NCI-H446 (cell line): ENCODE measurements at regions not wholly inside any gene's neighbourhood (a gene's known extent, or its start where the extent isn't known, plus 50 kb on each side); places are given as distances from the start of the nearest gene placed in this dataset.
"Not testable (repeated sequence)": the region's sequence is repeated elsewhere in the genome, so short reads cannot be mapped to it uniquely, and the experiment has no call there.

Source experiments
- DNase-seq, 2 experiments: peaks; one replicate each; lab custom pipeline; 2025; lab: John Stamatoyannopoulos, UW

DNA sequence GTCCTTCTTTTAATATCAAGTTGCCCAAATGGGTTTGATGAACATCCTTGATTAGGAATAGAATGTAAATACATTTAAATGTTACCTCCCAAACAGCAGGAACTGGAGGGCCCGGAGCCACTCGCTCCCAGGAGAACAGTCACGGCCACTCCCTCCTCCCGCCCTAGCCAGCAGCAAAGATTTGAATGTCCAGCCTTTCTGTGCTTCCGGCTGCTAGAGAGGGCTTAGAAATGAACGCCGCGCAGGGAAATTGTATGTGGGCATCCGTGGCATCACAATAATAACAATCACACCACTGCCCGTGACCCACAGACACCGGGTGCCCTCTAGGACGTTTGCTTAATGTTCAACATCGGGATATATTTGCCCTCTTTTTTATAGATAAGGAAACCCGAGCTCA lies 164.9 kb upstream of the SALL3 start:
- DNase-seq = no peak

- DNase-seq = no peak
Observed at GRCh38 chr18:78816114-78816513, 163.5 kb upstream of the SALL3 start.

DNA sequence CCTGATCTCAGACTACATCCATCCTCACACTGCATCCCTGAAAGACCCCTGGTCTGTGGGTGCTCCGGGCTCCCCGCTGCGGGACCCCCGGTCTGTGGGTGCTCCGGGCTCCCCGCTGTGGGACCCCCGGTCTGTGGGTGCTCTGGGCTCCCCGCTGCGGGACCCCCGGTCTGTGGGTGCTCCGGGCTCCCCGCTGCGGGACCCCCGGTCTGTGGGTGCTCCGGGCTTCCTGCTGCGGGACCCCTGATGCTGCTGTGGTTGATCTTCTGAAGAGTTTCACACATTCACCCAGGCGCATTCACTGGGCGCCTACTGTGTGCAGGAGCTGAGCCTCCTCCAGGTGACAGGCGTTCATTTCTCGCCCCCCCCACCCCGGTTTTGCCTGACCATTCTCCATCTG lies 162.7 kb upstream of the SALL3 start:
- no peak for DNase-seq

DNA sequence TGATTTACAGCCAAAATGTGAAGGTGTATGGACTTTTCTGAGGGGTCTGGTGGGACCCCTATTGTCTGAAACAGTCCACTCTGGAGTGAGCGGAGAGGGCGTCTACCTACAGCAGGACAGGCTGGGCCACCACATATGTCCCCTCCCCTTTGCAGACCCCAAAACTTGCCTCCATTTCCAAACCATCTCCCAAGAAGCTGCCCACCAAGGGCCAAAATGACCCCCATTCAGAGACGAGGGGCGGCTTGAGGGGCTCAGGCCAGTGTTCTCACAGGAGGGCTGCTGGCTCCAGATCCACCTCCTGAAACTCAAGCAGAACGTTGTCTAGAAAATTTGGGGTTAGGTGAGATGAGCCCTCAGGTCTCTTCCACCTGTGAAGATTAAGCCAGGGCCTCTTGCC lies 161.1 kb upstream of the SALL3 start:
- no peak for DNase-seq

DNA sequence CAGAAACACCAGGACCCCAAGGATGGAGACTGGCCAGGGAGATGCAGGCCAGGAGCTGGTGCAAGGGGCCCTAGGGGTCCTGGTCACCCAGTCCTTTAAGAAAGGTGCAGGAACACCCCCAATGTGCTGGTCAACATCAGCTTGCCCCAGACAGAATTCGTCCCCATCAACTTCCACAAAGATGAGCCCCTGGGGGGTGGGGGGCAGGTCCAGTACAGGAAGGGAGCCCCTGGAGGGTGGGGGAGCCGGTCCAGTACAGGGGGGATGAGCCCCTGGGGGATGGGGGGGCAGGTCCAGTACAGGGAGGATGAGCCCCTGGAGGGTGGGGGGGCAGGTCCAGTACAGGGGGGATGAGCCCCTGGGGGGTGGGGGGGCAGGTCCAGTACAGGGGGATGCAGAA lies 160.7 kb upstream of the SALL3 start:
- no peak for DNase-seq

GRCh38 chr18:78820161-78820834 lies 159.3 kb upstream of the SALL3 start:
- DNase-seq = no peak

GRCh38 chr18:78821396-78821795 lies 158.2 kb upstream of the SALL3 start:
- DNase-seq = no peak

GRCh38 chr18:78822171-78822948 lies 157.3 kb upstream of the SALL3 start:
- DNase-seq = no peak

DNA sequence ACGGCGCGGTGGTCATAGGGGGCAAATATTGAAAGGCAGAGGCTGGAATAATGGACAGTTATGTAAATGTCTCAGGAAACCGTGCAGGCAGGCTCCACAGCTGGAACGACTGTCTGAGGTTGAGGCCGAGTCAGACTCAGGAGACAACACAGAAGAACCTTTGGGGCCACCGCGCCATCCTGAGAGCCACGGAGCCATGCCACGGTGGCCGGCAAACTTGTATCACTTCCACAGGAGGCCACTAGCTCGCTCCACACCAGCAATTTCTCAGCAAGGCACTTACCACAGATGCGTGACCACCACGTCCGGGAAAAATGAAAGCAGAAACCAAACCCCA lies 156.7 kb upstream of the SALL3 start:
- no peak for DNase-seq

DNA sequence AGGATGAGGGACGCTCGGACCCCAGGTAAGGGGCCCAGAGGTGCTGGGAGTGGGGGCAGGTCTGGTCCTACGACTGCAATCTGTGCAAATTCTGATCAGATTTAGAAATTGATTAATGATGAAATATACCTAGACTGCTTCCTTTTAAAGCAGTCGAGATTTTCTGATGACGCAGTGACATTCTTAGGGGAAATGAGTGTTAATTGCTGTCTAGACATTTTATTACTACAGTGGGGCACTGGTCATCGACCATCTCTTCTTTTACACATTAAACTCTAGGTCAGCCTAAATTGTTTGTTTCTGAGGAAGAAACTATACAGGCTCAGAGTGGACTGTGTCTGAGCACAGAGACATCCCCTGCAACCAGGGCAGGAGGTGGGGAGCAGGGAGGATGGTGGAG lies 154.4 kb upstream of the SALL3 start:
- no peak for DNase-seq

DNA sequence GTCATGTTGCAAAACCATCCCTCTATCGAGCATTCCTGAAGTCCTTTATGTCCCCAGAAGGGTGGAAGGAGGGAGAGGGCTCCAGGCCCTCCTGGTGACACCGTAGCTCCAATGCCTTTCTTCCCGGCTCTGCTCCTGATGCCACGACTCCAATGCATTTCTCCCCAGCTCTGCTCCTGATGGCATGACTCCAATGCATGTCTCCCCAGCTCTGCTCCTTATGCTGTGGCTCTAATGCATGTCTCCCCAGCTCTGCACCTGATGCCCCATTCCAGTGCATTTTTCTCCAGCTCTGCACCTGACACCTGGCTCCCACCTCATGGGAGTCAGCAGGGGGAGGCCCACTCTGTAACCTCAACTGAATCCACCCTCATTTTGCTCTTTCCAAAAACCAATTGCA lies 153.0 kb upstream of the SALL3 start:
- DNase-seq = no peak

- no peak for DNase-seq
Observed at GRCh38 chr18:78827141-78827540, 152.5 kb upstream of the SALL3 start.

GRCh38 chr18:78828131-78828530 lies 151.5 kb upstream of the SALL3 start:
- no peak for DNase-seq

DNA sequence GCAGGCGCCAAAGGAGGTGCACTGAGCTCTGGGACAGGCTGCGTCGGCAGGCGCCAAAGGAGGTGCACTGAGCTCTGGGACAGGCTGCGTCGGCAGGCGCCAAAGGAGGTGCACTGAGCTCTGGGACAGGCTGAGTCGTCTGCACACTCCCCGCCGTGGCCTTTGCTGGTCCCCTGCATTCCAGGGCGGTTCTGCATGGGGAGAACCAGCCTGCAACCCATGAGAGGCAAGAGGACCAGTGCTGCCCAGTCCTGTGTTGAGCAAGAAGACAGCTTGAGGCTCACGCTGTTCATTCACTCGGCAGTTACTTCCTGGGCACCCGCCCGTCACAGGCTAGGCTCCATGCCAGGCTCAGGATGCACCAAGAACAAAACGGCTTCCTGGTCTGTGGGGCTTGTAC lies 150.6 kb upstream of the SALL3 start:
- DNase-seq = not testable (repeated sequence)

- no peak for DNase-seq
Observed at GRCh38 chr18:78830161-78830560, 149.5 kb upstream of the SALL3 start.

DNA sequence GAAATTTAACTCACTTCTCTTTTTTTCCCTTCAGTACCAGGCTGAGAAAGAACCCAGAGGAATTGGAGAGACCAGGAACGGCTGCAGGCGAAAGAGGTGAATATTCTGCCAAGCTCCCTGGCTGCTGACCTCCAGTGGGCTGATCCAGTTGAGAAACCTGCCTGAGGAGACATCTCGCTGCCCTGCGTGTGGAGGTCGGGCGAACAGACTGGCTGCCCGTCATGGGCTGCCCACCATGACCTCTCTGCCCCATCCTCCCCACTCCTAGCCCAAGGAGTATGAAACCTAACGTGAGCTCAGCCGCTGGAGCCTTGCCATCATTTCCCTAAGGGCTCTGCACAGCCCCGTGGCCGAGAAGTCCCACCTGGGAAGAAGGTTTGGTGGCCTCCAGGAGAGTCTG lies 148.8 kb upstream of the SALL3 start:
- no peak for DNase-seq

GRCh38 chr18:78831603-78832002 lies 148.0 kb upstream of the SALL3 start:
- no peak for DNase-seq

DNA sequence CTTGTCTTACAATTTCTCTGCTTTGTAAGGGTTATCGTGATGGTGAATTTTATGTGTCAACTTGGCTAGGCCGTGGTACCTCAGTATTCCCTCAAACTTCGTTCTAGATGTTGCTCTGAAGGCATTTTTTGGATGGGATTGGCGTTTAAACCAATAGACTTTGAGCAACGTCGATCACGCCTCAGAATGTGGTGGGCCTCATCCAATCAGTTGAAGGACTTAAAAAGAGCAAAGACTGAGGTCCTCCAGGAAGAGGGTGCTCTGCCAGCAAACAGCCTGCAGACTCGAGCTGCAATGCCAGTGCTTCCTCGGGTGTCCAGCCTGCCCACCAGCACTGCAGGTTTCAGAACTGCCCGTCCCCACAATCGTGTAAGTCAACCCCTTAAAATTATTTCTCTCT lies 145.8 kb upstream of the SALL3 start:
- no peak for DNase-seq

- DNase-seq = no peak
Observed at GRCh38 chr18:78836838-78837237, 142.8 kb upstream of the SALL3 start.

GRCh38 chr18:78837754-78838153 lies 141.9 kb upstream of the SALL3 start:
- DNase-seq = no peak

DNA sequence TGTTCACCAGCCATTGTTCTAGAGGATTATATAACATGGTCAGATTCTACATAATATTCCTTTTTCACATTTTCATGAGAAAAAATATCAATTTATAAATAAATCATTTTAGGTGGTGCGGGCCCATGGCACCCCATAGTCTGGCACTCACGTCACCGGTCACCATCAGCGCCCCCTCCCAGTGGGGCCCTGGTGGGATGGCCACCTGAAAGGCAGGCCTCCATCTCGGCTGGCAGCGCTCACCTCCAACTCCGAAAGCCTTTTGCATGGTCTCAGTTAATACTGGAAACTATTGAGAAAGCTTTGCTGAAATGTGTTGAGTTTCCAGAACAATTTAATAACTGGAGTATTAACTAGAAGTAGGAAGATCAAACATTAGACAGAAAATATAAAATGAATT lies 141.4 kb upstream of the SALL3 start:
- no peak for DNase-seq

GRCh38 chr18:78849046-78849445 lies 130.6 kb upstream of the SALL3 start:
- no peak for DNase-seq

GRCh38 chr18:78849458-78849857 lies 130.2 kb upstream of the SALL3 start:
- no peak for DNase-seq

GRCh38 chr18:78853341-78853740 lies 126.3 kb upstream of the SALL3 start:
- no peak for DNase-seq
